HuH-7.5 (cell line): ENCODE measurements at regions not wholly inside any gene's neighbourhood (a gene's known extent, or its start where the extent isn't known, plus 50 kb on each side); places are given as distances from the start of the nearest gene placed in this dataset.

Experiments used
- DNase-seq: peaks from one replicate; pipeline ENCODE4 v3.0.0; 2011; ENCODE audit warnings: low spot score

DNA sequence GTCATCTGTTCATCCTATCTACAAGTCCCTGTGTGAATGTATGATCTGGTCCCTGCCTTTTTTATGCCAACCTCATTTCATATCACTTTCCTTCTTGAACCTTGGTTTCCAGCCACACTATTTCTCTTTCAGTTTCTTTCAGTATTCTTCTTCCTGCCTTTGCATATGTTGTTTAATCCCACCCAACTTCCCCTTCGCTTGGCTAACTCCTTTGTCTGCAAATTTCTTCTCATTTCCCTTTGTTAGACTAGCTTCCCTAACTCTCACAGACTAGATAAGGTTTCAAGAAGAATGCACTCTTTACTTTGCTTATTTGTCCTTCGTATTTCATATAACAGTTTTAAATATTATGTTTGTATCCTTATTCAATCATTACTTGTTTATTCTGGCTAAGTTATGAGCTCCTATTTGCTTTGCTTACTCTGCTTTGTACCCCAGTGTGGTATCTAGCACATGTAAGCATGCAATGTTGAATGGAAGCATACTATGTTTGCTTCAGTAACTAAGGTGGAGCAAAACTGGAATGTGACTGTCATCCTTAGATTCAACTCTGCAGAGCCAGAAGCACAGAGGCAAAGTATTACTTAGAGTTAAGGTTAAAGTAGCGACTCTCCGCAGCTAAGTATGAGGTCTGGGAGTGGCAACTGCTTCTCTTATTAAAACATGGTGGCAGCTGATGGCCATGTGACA, 681.3 kb downstream of the CPS1 start:
- no peak for DNase-seq

- DNase-seq, result no peak
Measured at GRCh38 chr2:211241891-211242290, 685.5 kb downstream of the CPS1 start.

DNA sequence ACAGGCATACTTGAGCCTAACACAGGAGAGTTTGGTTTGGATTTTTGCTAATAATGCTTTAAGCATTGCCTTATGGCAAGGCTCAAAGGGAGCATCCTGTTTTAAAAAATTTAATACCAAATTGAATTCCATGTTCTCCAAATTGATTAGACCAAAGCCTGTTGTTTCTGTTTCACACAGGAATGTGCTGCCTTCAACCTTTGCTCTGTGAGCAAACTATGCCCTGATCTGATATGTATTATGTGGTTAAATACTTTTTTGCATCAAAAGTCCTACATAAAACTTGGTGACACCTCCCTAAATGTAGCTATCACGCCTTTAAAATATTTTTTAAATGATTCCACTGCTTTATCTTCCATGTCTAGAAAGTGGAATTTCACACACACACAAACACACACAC, 691.4 kb downstream of the CPS1 start:
- DNase-seq, result no peak

GRCh38 chr2:211248841-211249240, 692.4 kb downstream of the CPS1 start:
- no peak for DNase-seq

DNA sequence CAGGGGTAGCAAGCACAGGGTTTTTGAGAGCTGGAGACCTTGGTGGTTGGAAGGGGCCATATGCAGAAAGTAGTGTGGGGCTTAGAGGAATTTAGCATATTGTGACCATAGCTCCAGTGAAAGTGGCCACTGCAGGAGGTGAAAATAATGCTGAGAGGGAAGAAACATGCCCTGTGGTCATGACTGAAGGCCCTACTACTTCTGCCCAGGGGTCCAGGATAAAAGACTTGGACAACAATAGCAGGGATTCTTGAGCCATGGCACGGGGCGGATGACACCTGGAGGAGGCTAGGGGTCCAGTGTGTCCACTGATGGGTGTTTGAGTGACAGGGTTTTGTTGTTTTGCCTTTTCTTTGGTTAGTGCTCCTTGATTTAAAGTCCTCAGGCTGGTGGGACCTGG, 694.6 kb downstream of the CPS1 start:
- no peak for DNase-seq

- no peak for DNase-seq
Measured at GRCh38 chr2:211258646-211259335, 702.4 kb downstream of the CPS1 start.

DNA sequence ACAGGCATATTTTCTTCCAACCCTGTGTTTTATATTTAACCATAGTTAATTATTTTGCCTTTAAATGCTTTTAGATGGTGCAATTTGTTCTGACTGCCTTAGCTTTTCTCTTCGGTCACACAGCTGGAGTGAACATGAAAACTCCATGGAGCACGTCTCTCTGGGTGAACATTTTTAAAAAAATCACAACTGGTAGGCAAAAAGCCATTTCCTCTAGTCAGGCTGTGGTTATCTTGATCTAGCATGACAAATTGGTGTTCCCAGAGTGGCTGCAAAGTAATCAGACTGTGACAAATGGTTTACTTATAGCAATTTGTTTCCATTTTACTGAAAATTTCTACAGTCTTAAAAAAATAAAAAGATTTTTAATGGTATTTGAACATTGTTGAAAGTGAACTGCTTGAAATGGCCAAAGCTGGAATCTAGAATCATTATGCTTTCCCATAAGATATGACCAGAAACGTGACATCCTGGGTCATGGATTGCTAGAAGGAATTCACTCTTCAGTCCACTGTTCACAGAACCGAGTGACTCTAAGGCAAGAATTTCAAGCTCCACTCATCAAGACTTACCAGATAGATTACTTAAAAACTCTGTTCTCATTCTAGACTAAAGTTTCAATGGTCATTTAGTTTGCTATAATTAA, 703.6 kb downstream of the CPS1 start:
- no peak for DNase-seq

GRCh38 chr2:211270257-211270656, 713.9 kb downstream of the CPS1 start:
- DNase-seq, result no peak

GRCh38 chr2:211281430-211282073, 725.2 kb downstream of the CPS1 start:
- DNase-seq, result no peak

DNA sequence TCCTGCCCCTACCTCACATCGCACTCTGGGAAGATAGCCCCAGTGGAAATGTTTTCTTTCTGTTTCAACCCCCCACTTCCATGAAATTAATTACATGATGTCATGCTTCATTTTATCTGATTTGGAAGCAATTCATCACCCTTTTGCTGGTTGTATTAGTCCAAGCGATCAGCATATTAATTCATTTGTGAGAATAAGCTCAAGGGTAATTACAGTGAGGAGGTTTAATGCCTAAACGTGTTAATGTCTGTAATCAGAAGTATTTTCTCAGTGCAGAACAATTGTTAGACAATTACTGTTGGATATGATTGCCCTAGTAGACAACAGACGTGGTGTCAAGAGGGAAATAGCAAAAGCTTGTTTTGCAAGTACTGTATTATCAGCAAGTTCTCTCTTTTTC, 746.3 kb downstream of the CPS1 start:
- no peak for DNase-seq

DNA sequence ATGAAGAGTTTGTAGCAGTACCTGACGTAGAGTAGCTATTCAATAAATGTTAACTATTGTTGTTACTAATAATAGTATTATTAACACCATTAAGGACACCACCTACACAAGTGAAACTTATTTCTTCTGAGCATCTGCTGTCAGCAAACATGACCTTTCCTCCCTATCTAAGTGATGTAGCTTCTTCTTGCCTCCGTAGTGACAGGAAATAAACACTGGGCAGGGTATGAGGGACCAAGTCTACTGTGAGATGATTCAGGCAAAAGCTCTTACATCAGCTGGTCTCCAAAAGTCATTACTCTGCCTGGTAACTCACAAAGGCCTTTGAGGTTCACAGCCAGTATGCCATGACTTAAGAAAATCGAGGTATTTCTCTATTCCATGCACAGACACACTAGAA, 750.5 kb downstream of the CPS1 start:
- DNase-seq, result no peak
